HG03432 (cell line): ENCODE measurements at regions not wholly inside any gene's neighbourhood (a gene's known extent, or its start where the extent isn't known, plus 50 kb on each side); places are given as distances from the start of the nearest gene placed in this dataset.
A peak's percentile ranks its signal among the peaks of the same experiment; 100 is the strongest.

ENCODE experiments used
- ATAC-seq: cut with Tn5 transposase; IDR thresholded peaks from one replicate; pipeline ENCODE4 v1.9.1; 2021; ENCODE audit warnings: mild to moderate bottlenecking, moderate library complexity; ENCODE audit not compliant: unreplicated experiment

GRCh38 chr10:28922127-28922526 lies 244.8 kb downstream of the BAMBI start:
- ATAC-seq: no peak

GRCh38 chr10:28922861-28923260 lies 245.5 kb downstream of the BAMBI start:
- ATAC-seq: no peak

DNA sequence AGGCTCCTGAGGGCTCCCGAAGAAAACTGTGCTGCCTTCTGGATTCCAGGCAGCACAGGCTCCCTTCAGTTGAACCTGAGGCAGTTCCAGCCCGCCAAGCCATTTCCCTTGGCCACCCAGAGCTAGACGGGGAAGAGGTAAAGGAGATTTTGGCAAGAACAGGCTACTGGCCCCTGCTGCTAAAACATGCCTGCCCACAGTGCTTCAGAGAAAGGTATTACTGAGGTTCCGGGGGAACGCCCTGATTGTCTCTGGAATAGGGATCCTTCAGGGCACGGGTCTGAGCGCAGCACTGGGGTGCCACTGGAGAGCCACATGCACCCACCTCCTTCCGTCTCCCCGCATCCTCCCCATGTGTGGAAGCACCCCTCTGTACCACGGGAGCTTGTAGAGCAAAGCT lies 247.4 kb downstream of the BAMBI start:
- no peak for ATAC-seq

- no peak for ATAC-seq
These were observed 247.9 kb downstream of the BAMBI start for GRCh38 chr10:28925121-28925663.

- no peak for ATAC-seq
These were observed 249.6 kb downstream of the BAMBI start for GRCh38 chr10:28926932-28927331.

DNA sequence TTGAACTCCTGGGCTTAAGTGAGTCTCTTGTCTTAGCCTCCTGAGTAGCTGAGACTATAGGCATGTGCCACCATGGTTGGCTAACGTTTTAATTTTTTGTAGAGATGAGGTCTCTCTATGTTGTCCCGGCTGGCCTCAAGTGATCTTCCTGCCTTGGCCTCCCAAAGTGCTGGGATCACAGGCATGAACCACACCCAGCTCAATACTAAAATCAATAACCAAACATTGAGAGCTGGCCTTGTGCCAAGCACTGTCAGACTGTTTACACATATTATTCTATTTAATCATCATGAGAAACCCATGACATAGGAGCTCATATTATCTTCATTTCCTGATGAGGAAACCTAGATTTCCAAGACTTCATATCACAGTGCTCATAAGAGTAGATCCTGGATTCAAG lies 251.2 kb downstream of the BAMBI start:
- no peak for ATAC-seq

DNA sequence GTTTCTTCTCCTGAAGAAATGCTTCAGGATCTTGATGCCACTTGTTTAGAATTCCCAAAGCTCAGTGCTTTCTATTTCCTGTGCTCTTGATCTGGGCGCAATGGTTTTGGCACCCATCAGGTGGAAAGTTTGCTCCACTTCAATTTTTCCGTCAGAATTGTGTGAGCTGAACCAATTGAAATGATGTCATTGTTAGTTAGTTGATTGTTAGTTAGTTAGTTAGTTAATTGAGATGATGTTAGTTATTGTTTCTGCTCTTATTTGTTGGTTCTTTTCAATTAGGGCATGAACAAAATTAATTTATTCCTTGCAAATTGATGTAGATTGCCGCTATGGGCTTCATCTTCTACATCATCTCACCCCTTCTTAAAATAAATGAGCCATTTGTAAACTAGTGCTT lies 252.6 kb downstream of the BAMBI start:
- no peak for ATAC-seq

GRCh38 chr10:28930514-28931495 lies 253.5 kb downstream of the BAMBI start:
- ATAC-seq: no peak

DNA sequence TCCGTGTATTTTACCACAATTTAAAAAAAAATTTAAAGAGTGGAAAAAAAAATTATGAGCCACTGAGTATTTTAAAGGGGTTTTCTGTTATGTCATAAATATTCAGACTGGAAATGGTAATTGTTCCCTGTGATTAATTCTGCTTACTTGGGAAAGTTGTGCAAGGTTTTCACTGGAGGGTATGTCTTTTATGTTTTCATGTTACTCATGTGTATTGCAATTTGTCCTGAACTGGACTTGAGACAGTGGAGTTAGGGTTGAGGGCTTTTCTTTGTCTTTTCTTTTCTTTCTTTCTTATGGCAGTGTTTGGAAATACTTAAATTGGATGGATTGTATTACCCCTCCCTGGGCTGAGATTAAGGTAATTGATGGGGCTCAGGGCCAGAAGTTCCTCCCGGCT lies 257.7 kb downstream of the BAMBI start:
- no peak for ATAC-seq

DNA sequence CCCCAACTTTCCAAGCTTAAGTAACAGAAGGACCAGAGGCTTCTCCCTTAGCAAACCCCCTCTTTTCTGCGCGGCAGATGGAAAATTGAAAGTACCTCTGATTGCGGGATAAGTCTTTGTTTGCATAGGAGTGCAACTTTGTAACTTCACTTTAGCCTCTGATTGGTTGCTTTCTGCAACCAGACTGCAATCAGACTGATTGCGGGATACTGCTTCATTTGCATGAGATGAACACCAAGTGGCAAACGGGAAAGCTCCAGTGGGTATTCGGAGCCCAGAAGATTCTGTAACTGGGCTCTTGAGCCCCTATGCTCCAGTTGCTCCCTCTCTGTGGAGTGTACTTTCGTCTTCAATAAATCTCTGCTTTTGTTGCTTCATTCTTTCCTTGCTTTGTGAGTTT lies 260.6 kb downstream of the BAMBI start:
- ATAC-seq: no peak

DNA sequence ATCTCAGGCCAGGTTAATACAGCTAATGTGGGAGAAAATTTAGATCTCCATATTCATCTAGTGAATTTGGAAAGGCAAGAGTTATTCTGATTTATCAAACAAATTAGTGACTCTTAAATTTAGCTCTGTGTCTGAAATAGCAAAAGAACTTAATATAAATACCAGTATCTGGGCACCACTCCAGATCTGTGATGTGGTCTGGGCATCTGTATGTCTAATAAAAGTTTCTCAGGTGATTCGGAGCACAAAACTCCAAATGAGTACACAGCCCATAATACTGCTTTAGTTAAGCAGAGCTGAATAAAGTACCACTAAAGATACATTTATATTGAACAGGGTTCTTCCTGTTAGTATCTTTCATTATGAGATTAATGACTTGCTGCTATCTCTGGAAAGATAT lies 261.4 kb downstream of the BAMBI start:
- ATAC-seq: no peak

GRCh38 chr10:28939281-28940157 lies 262.2 kb downstream of the BAMBI start:
- ATAC-seq: no peak

GRCh38 chr10:28940158-28940888 lies 263.0 kb downstream of the BAMBI start:
- ATAC-seq: no peak

- ATAC-seq: no peak
These were observed 264.7 kb downstream of the BAMBI start for GRCh38 chr10:28942012-28942411.

GRCh38 chr10:28945959-28946358 lies 268.6 kb downstream of the BAMBI start:
- no peak for ATAC-seq

DNA sequence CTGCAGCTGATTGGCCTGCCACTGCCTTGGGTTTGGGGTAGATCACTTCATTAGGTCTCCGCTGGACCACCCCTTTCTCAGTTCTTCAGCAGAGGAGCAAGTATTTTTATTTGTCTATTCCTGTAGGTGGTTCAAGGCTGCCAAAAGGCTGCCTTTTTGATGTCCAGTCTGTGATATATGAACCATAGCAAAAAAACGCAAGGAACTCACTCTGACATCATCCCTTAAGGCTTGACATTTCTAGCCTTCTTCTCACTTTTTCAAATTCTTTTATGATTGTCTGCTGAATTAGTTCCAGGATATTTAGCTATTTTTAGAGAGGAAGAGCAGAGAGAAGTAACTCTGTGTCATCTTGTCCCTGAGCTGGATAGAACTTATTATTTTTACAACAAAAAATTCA lies 269.2 kb downstream of the BAMBI start:
- no peak for ATAC-seq

- ATAC-seq: no peak
These were observed 269.9 kb downstream of the BAMBI start for GRCh38 chr10:28947171-28947570.

DNA sequence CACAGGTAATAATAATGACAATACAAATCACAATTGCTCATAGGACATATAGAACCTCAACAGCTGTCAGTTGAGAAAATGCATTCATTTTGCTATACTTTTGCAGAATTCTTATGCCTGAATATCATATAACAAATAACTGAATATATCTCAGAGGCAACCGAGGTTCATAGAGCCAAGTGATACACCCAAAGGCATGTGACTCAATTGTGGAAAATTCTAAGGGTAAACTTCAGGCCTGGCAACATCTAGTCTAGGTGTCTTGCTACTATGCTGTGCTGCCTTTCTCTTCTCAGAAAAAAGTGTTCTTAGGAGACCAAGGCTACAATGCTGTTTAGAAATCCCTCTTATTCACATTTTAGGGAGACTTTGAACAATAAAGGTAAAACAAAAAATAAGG lies 270.7 kb downstream of the BAMBI start:
- no peak for ATAC-seq

DNA sequence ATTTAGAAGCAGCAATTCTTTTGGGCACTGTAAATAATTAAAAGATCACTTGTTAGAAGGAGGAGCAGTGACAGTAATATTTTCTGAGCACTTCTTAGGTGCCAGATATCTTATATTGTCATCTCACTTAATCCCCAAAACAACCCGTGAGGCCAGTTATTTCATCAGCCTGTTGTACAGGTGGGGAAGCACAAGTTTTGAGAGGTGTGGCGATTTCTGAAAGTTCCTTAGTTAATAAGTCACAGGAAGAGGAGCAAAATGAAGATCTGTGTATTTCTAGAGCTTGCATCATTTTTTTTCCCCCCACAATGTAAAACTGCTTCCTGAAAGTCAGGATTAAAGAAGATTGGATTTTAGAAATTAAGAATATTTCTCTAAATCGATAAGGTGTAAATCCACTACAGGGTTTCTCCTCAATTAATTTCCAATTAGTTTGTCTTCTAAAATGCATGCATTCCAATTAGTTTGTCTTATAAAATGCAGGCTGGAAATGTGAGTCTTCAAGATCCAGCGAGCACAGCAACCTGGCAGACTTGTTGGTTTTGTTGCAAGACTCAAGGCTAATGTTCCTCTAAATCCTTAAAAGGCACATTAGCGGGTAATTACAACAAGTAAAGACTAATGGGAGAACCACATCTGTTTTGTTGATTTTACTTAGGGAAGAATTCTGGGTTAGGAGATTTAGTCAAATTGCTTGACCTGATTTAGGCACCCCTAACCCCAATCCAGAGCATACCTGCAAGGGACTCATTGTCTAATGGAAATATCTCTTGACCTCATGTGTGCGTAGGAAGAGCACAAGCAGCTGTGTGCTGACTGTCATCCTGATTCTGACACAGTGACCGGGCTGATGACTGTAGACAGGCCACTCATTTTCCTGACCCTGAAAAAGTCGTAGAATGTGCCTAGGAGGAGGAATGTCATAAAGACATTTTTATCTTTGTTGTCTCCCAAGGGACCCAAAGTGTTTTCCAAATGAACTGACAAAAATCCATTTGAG lies 272.0 kb downstream of the BAMBI start:
- peak; percentile 49 for ATAC-seq

GRCh38 chr10:28951484-28951883 lies 274.2 kb downstream of the BAMBI start:
- peak; percentile 71 for ATAC-seq
